Ascending aorta (tissue), 2 donors: ENCODE measurements at regions not wholly inside any gene's neighbourhood (a gene's known extent, or its start where the extent isn't known, plus 50 kb on each side); places are given as distances from the start of the nearest gene placed in this dataset.
"Not testable (repeated sequence)": the region's sequence is repeated elsewhere in the genome, so short reads cannot be mapped to it uniquely, and the experiment has no call there.

Experiments used
- DNase-seq, 2 donors: peaks; one replicate each; pipeline ENCODE4 v3.0.0-alpha.2; 2019; ENCODE audit warnings: low spot score in 2 of 2
- H3K27ac ChIP-seq, 2 donors: fragments of 200-600 bp; sonication (generic); one replicate each; pipeline ENCODE4 v1.5.1; 2016 to 2017; ENCODE audit warnings: mild to moderate bottlenecking in 1 of 2
- H3K27me3 ChIP-seq: fragments of 200-600 bp; sonication (generic); one replicate; pipeline ENCODE4 v1.5.1; 2017
- H3K36me3 ChIP-seq, 2 donors: fragments of 200-600 bp; sonication (generic); one replicate each; pipeline ENCODE4 v1.5.1; 2016
- H3K4me1 ChIP-seq, 2 donors: fragments of 200-600 bp; sonication (generic); one replicate each; pipeline ENCODE4 v1.5.1; 2016 to 2017; ENCODE audit warnings: mild to moderate bottlenecking in 1 of 2
- H3K4me3 ChIP-seq, 2 donors: fragments of 200-600 bp; sonication (generic); one replicate each; pipeline ENCODE4 v1.5.1; 2016 to 2017; ENCODE audit warnings: mild to moderate bottlenecking in 1 of 2
- H3K9me3 ChIP-seq, 2 donors: fragments of 200-600 bp; sonication (generic); one replicate each; pipeline ENCODE4 v1.5.1; 2016
- CTCF ChIP-seq, 3 experiments: fragments of 200-600 bp in 2 of 3; fragments of 450-650 bp in 1 of 3; sonication (generic) in 2 of 3; IDR thresholded peaks; one replicate each; pipeline ENCODE4 v1.5.1; 2016 to 2019; ENCODE audit warnings: antibody characterized with exemption in 3 of 3, mild to moderate bottlenecking in 1 of 3, moderate library complexity in 1 of 3
- intact Hi-C: fragments of 100-400 bp; cut with DNase I; formaldehyde crosslinking; loops from one replicate; pipeline ENCODE4 v1.15.1; 2023

GRCh38 chr10:21445163-21445562 lies 80.3 kb downstream of the SKIDA1 start:
- intact Hi-C loops = no loop called here
- Histone ChIP-seq H3K36me3 (no peaks in the 10 kb centered on the region), H3K4me1 (no peaks in the 10 kb centered on the region), H3K4me3 (no peak overlapping the region), H3K9me3 (no peaks in the 10 kb centered on the region), H3K27me3 (no peaks in the 10 kb centered on the region), H3K27ac (no peak overlapping the region)
- TF ChIP-seq CTCF (IDR thresholded peaks at IDR 0.05) = no peak
- no peak for DNase-seq

- Histone ChIP-seq H3K4me3 (no peak overlapping the region), H3K27me3 (no peaks in the 10 kb centered on the region), H3K36me3 (no peaks in the 10 kb centered on the region), H3K9me3 (no peaks in the 10 kb centered on the region), H3K4me1 (no peaks in the 10 kb centered on the region), H3K27ac (no peak overlapping the region)
- TF ChIP-seq CTCF (IDR thresholded peaks at IDR 0.05) = no peak
- intact Hi-C loops = no loop called here
- no peak for DNase-seq
These were observed 83.9 kb downstream of the SKIDA1 start for GRCh38 chr10:21441625-21442024.

- intact Hi-C loops, H3K36me3 ChIP-seq, H3K9me3 ChIP-seq, H3K4me1 ChIP-seq, H3K27ac ChIP-seq, H3K4me3 ChIP-seq, H3K27me3 ChIP-seq, DNase-seq: not testable (repeated sequence)
These were observed 86.6 kb downstream of the SKIDA1 start for GRCh38 chr10:21438914-21439313.

- Histone ChIP-seq H3K27me3 (no peaks in the 10 kb centered on the region), H3K36me3 (no peaks in the 10 kb centered on the region), H3K4me3 (no peak overlapping the region), H3K9me3 (no peaks in the 10 kb centered on the region), H3K4me1 (no peaks in the 10 kb centered on the region), H3K27ac (no peak overlapping the region)
- TF ChIP-seq CTCF (IDR thresholded peaks at IDR 0.05) = no peak
- no peak for DNase-seq
- intact Hi-C loops = no loop called here
These were observed 87.6 kb downstream of the SKIDA1 start for GRCh38 chr10:21437770-21438382.

GRCh38 chr10:21432266-21432665 lies 93.2 kb downstream of the SKIDA1 start:
- intact Hi-C loops = no loop called here
- Histone ChIP-seq H3K9me3 (peaks cover 0 to under 1% of the 10 kb centered on the region in 2 donors), H3K4me3 (no peak overlapping the region), H3K4me1 (no peaks in the 10 kb centered on the region), H3K27me3 (no peaks in the 10 kb centered on the region), H3K36me3 (no peaks in the 10 kb centered on the region), H3K27ac (no peak overlapping the region)
- DNase-seq = no peak
- TF ChIP-seq CTCF (IDR thresholded peaks at IDR 0.05) = no peak

- Histone ChIP-seq H3K4me1 (no peaks in the 10 kb centered on the region), H3K36me3 (no peaks in the 10 kb centered on the region), H3K27ac (no peak overlapping the region), H3K4me3 (no peak overlapping the region), H3K27me3 (no peaks in the 10 kb centered on the region), H3K9me3 (peaks cover 3 to 5% of the 10 kb centered on the region in 2 donors)
- intact Hi-C loops = no loop called here
- TF ChIP-seq CTCF (IDR thresholded peaks at IDR 0.05) = no peak
- DNase-seq = no peak
These were observed 93.7 kb downstream of the SKIDA1 start for GRCh38 chr10:21431799-21432198.
